ENCODE measurements at regions not wholly inside any gene's neighbourhood (a gene's known extent, or its start where the extent isn't known, plus 50 kb on each side); places are given as distances from the start of the nearest gene placed in this dataset.

GRCh38 chr3:105118905-105119304, 247.8 kb upstream of the ALCAM start:
- no peak for TF ChIP-seq GATA2 (IDR thresholded peaks at IDR 0.05; ENCODE audit: low read depth, low read length)
- TF ChIP-seq GATA3 (IDR thresholded peaks at IDR 0.05; ENCODE audit: low read depth, low read length) = no peak
